Mesenchymal stem cell (in vitro differentiated cells and primary cell): ENCODE measurements at regions not wholly inside any gene's neighbourhood (a gene's known extent, or its start where the extent isn't known, plus 50 kb on each side); places are given as distances from the start of the nearest gene placed in this dataset.

Source experiments
- DNase-seq: peaks from one replicate; pipeline ENCODE4 v3.0.0-alpha.2; 2013
- H2AFZ ChIP-seq: one replicate; pipeline ENCODE4 v1.6.1; 2013; ENCODE audit warnings: low read depth, mild to moderate bottlenecking, control low read depth, inconsistent platforms, low read length, moderate library complexity
- H2AK5ac ChIP-seq: 2 replicates; pipeline ENCODE4 v1.6.1; 2013; ENCODE audit warnings: low read length, moderate library complexity, mild to moderate bottlenecking, inconsistent platforms; ENCODE audit not compliant: severe bottlenecking
- H2BK120ac ChIP-seq: one replicate; pipeline ENCODE4 v1.6.1; 2013; ENCODE audit warnings: low read depth, mild to moderate bottlenecking, inconsistent platforms, low read length, moderate library complexity
- H2BK12ac ChIP-seq, 2 experiments: one replicate each; pipeline ENCODE4 v1.6.1; 2013; ENCODE audit warnings: inconsistent platforms in 2 of 2, low read length in 2 of 2, mild to moderate bottlenecking in 2 of 2, moderate library complexity in 2 of 2, control low read depth in 1 of 2
- H2BK15ac ChIP-seq: one replicate; pipeline ENCODE4 v1.6.1; 2013; ENCODE audit warnings: mild to moderate bottlenecking, low read depth, inconsistent platforms; ENCODE audit not compliant: poor library complexity, severe bottlenecking
- H2BK5ac ChIP-seq: 2 replicates; pipeline ENCODE4 v1.6.1; 2013; ENCODE audit warnings: low read depth, mild to moderate bottlenecking, low read length, control low read depth, inconsistent platforms; ENCODE audit not compliant: poor library complexity, severe bottlenecking
- H3K14ac ChIP-seq, 2 experiments: one replicate each; pipeline ENCODE4 v1.6.1; 2013; ENCODE audit warnings: inconsistent platforms in 2 of 2, low read length in 2 of 2, control low read depth in 1 of 2, mild to moderate bottlenecking in 1 of 2, moderate library complexity in 1 of 2
- H3K18ac ChIP-seq, 2 experiments: one replicate each; pipeline ENCODE4 v1.6.1; 2013; ENCODE audit warnings: inconsistent platforms in 2 of 2, low read length in 2 of 2, control low read depth in 1 of 2, low read depth in 1 of 2, mild to moderate bottlenecking in 1 of 2
- H3K23ac ChIP-seq, 2 experiments: one replicate each; pipeline ENCODE4 v1.6.1; 2013; ENCODE audit warnings: inconsistent platforms in 2 of 2, low read length in 2 of 2, mild to moderate bottlenecking in 2 of 2, moderate library complexity in 2 of 2, control low read depth in 1 of 2
- H3K27ac ChIP-seq: 2 replicates; pipeline ENCODE4 v1.5.1; 2013; ENCODE audit warnings: mild to moderate bottlenecking, moderate library complexity, low read length, control low read depth, inconsistent platforms; ENCODE audit not compliant: poor library complexity, severe bottlenecking
- H3K27me3 ChIP-seq, 2 experiments: 2 replicates each; pipeline versions ENCODE4 v1.6.1 to v1.7.0; 2013; ENCODE audit warnings: low read length in 2 of 2, mild to moderate bottlenecking in 2 of 2, moderate library complexity in 2 of 2, control low read depth in 1 of 2, inconsistent platforms in 1 of 2; ENCODE audit not compliant: control insufficient read depth in 1 of 2, insufficient read depth in 1 of 2
- H3K36me3 ChIP-seq, 2 experiments: 2 replicates each; pipeline versions ENCODE4 v1.6.1 to v1.7.0; 2013; ENCODE audit warnings: low read length in 2 of 2, control low read depth in 1 of 2, inconsistent platforms in 1 of 2, low read depth in 1 of 2, mild to moderate bottlenecking in 1 of 2; ENCODE audit not compliant: insufficient read depth in 2 of 2, control insufficient read depth in 1 of 2
- H3K4ac ChIP-seq, 2 experiments: one replicate each; pipeline ENCODE4 v1.6.1; 2013; ENCODE audit warnings: inconsistent platforms in 2 of 2, low read length in 2 of 2, mild to moderate bottlenecking in 2 of 2, moderate library complexity in 2 of 2, control low read depth in 1 of 2, low read depth in 1 of 2
- H3K4me1 ChIP-seq: 2 replicates; pipeline ENCODE4 v1.6.1; 2013; ENCODE audit warnings: low read depth, low read length, control low read depth; ENCODE audit not compliant: control insufficient read depth, insufficient read depth
- H3K4me2 ChIP-seq: 2 replicates; pipeline ENCODE4 v1.6.1; 2013; ENCODE audit warnings: low read length, mild to moderate bottlenecking, inconsistent platforms; ENCODE audit not compliant: poor library complexity, severe bottlenecking
- H3K4me3 ChIP-seq, 2 experiments: 2 replicates each; pipeline versions ENCODE4 v1.5.1 to v1.7.0; 2013; ENCODE audit warnings: low read length in 2 of 2, mild to moderate bottlenecking in 2 of 2, control low read depth in 1 of 2, low read depth in 1 of 2; ENCODE audit not compliant: insufficient read depth in 1 of 2
- H3K79me1 ChIP-seq: replicated peaks from 2 replicates; pipeline ENCODE4 v1.6.1; 2013; ENCODE audit warnings: mild to moderate bottlenecking, control low read depth, low read length, inconsistent platforms; ENCODE audit not compliant: poor library complexity, severe bottlenecking
- H3K9ac ChIP-seq: 2 replicates; pipeline ENCODE4 v1.7.0; 2013; ENCODE audit warnings: mild to moderate bottlenecking, low read length, moderate library complexity
- H3K9me3 ChIP-seq: 2 replicates; pipeline ENCODE4 v1.7.0; 2013; ENCODE audit warnings: mild to moderate bottlenecking, low read length; ENCODE audit not compliant: control insufficient read depth
- H4K8ac ChIP-seq: one replicate; pipeline ENCODE4 v1.6.1; 2013; ENCODE audit warnings: inconsistent platforms, mild to moderate bottlenecking, low read length, moderate library complexity
- H4K91ac ChIP-seq: one replicate; pipeline ENCODE4 v1.6.1; 2013; ENCODE audit warnings: mild to moderate bottlenecking, low read length, inconsistent platforms
- WGBS: methylation state at CpG from one replicate; pipeline ENCODE4 v1.1.7; 2013; ENCODE audit warnings: mixed read lengths; 5-methylcytosine and 5-hydroxymethylcytosine counted together

GRCh38 chr7:13217768-13218167, 530.3 kb downstream of the ARL4A start:
- no peaks in the 10 kb centered on the region for H3K36me3 ChIP-seq
- no peak overlapping the region for H2AFZ ChIP-seq
- no peak overlapping the region for H4K8ac ChIP-seq
- no peaks in the 10 kb centered on the region for H3K9me3 ChIP-seq
- H3K18ac ChIP-seq, result no peak overlapping the region
- no peak overlapping the region for H3K23ac ChIP-seq
- no peak overlapping the region for H2BK15ac ChIP-seq
- no peak overlapping the region for H3K4ac ChIP-seq
- H2AK5ac ChIP-seq, result no peak overlapping the region
- H3K14ac ChIP-seq, result no peak overlapping the region
- no peaks in the 10 kb centered on the region for H3K27me3 ChIP-seq
- no peaks in the 10 kb centered on the region for H3K79me1 ChIP-seq
- WGBS, result no CpG with 5 or more reads among the region's 1 CpG
- no peak for DNase-seq
- no peak overlapping the region for H3K4me3 ChIP-seq
- H2BK120ac ChIP-seq, result no peak overlapping the region
- H3K4me1 ChIP-seq, result no peaks in the 10 kb centered on the region
- no peak overlapping the region for H2BK5ac ChIP-seq
- no peak overlapping the region for H3K4me2 ChIP-seq
- H2BK12ac ChIP-seq, result no peak overlapping the region
- H3K27ac ChIP-seq, result no peak overlapping the region
- H4K91ac ChIP-seq, result no peak overlapping the region
- H3K9ac ChIP-seq, result no peak overlapping the region

- Histone ChIP-seq H2BK120ac (no peak overlapping the region), H3K9me3 (no peaks in the 10 kb centered on the region), H2AK5ac (no peak overlapping the region), H3K4me2 (no peak overlapping the region), H3K4ac (no peak overlapping the region), H3K36me3 (no peaks in the 10 kb centered on the region), H4K91ac (no peak overlapping the region), H3K4me3 (no peak overlapping the region), H3K23ac (no peak overlapping the region), H4K8ac (no peak overlapping the region), H3K4me1 (no peaks in the 10 kb centered on the region), H3K9ac (no peak overlapping the region), H2BK5ac (no peak overlapping the region), H3K79me1 (no peaks in the 10 kb centered on the region), H3K27me3 (no peaks in the 10 kb centered on the region), H3K18ac (no peak overlapping the region), H2BK12ac (no peak overlapping the region), H3K27ac (no peak overlapping the region), H3K14ac (no peak overlapping the region), H2BK15ac (no peak overlapping the region), H2AFZ (no peak overlapping the region)
- DNase-seq, result no peak
- WGBS, result no CpG with 5 or more reads among the region's 1 CpG
These were observed 537.6 kb downstream of the ARL4A start for GRCh38 chr7:13225068-13225467.

- WGBS, result 86% methylated on average over 2 of the region's 4 CpGs
- no peak for DNase-seq
These were observed 539.0 kb downstream of the ARL4A start for GRCh38 chr7:13226385-13226784.

GRCh38 chr7:13231216-13231615, 543.8 kb downstream of the ARL4A start:
- no peak overlapping the region for H3K9ac ChIP-seq
- H2BK120ac ChIP-seq, result no peak overlapping the region
- H3K4me2 ChIP-seq, result no peak overlapping the region
- no peak for DNase-seq
- no peaks in the 10 kb centered on the region for H3K36me3 ChIP-seq
- 62% methylated on average over 4 of the region's 4 CpGs for WGBS
- H3K27ac ChIP-seq, result no peak overlapping the region
- H2AK5ac ChIP-seq, result no peak overlapping the region
- no peak overlapping the region for H2BK5ac ChIP-seq
- H3K27me3 ChIP-seq, result no peaks in the 10 kb centered on the region
- no peaks in the 10 kb centered on the region for H3K4me1 ChIP-seq
- no peak overlapping the region for H4K8ac ChIP-seq
- no peak overlapping the region for H3K18ac ChIP-seq
- no peak overlapping the region for H2BK15ac ChIP-seq
- no peak overlapping the region for H3K4me3 ChIP-seq
- H4K91ac ChIP-seq, result no peak overlapping the region
- no peak overlapping the region for H2AFZ ChIP-seq
- no peaks in the 10 kb centered on the region for H3K79me1 ChIP-seq
- H3K4ac ChIP-seq, result no peak overlapping the region
- H3K9me3 ChIP-seq, result no peaks in the 10 kb centered on the region
- H3K23ac ChIP-seq, result no peak overlapping the region
- H3K14ac ChIP-seq, result no peak overlapping the region
- no peak overlapping the region for H2BK12ac ChIP-seq

More at GRCh38 chr7:13226385-13226784, 539.0 kb downstream of the ARL4A start:
- Histone ChIP-seq H4K91ac (no peak overlapping the region), H2AFZ (no peak overlapping the region), H3K27ac (no peak overlapping the region), H3K4me3 (no peak overlapping the region), H2BK15ac (no peak overlapping the region), H3K9ac (no peak overlapping the region), H3K4ac (no peak overlapping the region), H2BK120ac (no peak overlapping the region), H3K14ac (no peak overlapping the region), H3K18ac (no peak overlapping the region), H3K27me3 (no peaks in the 10 kb centered on the region), H3K23ac (no peak overlapping the region), H2BK12ac (no peak overlapping the region), H3K4me1 (no peaks in the 10 kb centered on the region), H2AK5ac (no peak overlapping the region), H3K4me2 (no peak overlapping the region), H3K79me1 (no peaks in the 10 kb centered on the region), H4K8ac (no peak overlapping the region), H3K9me3 (no peaks in the 10 kb centered on the region), H2BK5ac (no peak overlapping the region), H3K36me3 (no peaks in the 10 kb centered on the region)
